ENCODE measurements at regions not wholly inside any gene's neighbourhood (a gene's known extent, or its start where the extent isn't known, plus 50 kb on each side); places are given as distances from the start of the nearest gene placed in this dataset.
"Not testable (repeated sequence)": the region's sequence is repeated elsewhere in the genome, so short reads cannot be mapped to it uniquely, and the experiment has no call there.

GRCh38 chr10:44752451-44753441, 158.4 kb upstream of the TMEM72 start:
- DNase-seq, result no peak

DNA sequence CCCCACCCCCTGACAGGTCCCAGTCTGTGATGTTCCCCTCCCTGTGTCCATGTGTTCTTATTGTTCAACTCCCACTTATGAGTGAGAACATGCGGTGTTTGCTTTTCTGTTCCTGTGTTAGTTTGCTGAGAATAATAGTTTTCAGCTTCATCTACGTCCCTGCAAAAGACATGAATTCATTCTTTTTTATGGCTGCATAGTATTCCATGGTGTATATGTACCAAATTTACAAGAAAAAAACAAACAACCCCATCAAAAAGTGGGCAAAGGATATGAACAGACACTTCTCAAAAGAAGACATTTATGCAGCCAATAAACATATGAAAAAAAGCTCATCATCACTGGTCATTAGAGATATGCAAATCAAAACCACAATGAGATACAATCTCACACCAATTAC, 156.8 kb upstream of the TMEM72 start:
- not testable (repeated sequence) for DNase-seq

- DNase-seq, result no peak
Observed at GRCh38 chr10:44755481-44755880, 155.7 kb upstream of the TMEM72 start.

DNA sequence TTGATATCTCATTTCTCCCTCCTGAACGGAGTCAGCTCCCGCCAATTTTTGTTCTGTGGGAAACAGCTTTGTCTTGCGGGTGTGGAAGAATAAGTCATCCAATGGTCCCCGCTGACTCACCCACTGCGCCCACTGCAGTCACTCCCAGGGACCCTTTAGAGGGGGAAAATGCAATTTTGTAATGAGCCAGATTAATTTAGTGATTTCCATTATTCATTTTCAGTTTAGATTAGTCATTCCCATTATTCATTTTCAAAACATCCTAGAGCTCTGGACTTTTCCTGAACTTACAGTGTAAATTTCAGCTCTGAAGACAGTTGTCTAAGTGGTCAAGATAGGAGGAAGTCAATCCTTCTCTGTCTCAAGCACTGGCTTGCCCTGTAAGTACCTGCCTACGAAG, 154.9 kb upstream of the TMEM72 start:
- no peak for DNase-seq

- no peak for DNase-seq
Observed at GRCh38 chr10:44757551-44758205, 153.5 kb upstream of the TMEM72 start.

DNA sequence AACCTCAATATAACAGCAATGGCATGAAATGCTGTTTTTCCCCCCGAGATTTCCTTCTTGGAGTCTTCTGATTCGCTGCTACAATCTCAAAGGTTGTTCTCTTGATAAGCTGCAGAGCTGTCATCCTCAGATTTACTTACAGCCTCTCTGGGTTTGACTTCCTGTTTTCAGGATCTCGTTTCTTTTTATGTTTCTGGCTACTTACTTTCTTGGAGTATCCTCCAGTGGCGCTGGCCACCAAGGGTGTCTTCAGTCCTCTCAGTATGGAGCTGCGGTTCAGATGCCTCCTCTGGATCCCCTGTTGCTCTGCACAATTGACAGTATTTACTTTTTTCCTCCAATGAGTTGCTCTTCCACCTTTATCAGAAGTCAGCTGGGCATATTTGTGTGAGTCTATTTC, 152.0 kb upstream of the TMEM72 start:
- no peak for DNase-seq

DNA sequence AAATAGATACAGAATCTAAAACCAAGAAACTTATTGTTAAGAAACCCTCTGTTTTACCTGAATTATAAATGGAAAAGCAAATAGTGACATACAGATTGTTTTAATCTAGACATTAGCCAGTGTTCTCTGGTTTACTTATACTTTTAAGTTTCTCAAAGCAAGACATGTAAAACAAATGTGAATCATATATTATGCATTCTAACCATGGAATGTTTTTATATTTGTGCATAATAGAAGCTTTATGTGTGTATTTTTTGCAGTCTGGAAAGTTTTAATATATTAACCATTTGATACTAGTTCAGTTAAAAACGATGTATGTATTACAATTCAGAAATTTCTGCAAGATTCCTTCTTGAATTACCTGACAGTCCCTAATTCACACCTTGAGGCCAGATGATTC, 150.6 kb upstream of the TMEM72 start:
- DNase-seq, result no peak

DNA sequence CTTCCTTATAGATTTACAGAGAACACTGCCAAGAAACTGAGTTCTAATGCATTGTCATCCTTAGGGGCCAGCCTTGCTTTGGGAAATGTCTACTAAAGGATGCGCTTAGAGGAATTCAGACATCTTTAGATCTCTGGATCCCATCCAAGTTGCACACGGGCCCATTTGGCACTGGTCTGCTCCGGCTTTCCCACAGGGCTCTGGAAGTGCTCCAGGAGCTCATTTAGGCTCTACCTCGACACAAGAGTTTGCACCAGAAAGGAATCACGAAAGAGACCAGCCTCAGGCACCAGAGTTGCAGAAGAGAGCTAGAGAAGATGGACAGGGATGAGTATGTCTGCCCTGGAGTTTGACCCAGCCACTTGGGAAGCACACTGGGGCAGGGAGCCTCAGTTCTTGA, 150.1 kb upstream of the TMEM72 start:
- DNase-seq, result no peak

DNA sequence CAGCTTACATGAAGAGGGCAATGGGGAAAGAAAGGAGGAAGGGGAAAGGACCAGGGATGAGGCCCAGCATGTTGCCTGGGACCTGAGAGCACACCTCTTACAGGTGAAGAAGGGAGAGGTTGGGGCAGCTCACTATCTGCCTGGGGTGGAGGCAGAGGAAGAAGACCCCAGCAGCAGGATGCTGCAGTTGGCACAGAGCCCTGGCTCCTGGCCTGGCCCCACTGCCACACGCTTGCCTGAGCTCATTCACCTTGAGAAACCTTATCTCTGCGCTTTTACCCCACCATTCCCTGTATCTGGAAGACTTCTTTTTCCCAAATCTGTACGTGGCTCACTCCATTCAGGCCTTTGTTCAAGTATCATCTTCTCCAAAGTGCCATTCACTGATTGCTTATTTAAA, 147.8 kb upstream of the TMEM72 start:
- DNase-seq, result no peak

DNA sequence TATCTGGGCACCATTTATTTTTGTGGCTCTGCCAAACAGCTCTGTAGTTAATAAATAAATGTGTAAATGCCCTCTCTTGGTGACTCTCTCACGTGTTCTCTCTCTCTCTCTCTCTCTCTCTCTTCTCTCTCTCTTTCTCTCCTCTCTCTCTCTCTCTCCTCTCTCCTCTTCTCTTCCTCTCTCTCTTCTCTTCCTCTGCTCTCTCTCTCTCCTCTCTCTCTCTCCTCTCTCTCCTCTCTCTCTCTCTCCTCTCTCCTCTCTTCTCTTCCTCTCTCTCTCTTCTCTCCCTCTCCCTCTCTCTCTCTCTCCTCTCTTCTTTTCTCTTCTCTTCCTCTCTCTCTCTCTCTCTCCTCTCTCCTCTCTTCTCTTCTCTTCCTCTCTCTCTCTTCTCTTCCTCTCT, 145.8 kb upstream of the TMEM72 start:
- DNase-seq, result no peak

DNA sequence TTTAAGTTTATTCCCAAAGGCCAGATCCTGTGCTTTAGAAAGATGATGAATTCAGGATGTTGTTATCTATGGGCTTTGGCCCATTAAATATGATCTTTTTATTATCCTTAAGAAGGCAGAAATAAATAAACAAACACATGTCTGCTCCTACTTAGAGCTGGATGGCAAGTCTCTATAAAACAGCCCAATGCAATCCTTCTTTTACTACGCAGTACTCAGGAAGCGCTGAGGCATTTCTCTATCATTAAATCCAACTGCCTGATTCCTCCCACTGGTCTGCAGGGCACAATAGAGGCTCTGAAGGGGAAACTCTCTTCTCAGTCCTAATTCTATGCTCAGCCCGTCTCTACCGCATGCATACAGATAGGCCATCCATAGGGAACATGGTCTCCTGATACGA, 144.5 kb upstream of the TMEM72 start:
- DNase-seq, result no peak

DNA sequence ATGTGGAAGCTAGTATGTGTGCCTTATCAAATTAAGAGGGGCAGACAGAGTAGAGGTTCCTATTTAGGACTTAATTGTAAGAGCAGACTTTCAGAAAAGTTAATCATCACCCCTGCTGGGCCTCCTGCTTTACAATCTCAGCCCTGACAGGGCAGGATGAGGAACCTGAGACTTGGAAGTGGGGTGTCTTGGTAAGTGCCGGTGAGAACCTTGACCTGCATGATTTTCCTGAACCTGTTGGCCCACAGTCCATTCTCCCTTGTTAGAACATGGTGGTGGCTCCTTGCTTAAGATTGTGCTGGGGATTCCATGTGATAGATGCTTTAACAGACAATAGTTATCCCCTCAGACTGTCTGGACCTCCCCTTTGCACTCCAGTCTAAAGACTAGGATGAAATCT, 141.7 kb upstream of the TMEM72 start:
- no peak for DNase-seq

DNA sequence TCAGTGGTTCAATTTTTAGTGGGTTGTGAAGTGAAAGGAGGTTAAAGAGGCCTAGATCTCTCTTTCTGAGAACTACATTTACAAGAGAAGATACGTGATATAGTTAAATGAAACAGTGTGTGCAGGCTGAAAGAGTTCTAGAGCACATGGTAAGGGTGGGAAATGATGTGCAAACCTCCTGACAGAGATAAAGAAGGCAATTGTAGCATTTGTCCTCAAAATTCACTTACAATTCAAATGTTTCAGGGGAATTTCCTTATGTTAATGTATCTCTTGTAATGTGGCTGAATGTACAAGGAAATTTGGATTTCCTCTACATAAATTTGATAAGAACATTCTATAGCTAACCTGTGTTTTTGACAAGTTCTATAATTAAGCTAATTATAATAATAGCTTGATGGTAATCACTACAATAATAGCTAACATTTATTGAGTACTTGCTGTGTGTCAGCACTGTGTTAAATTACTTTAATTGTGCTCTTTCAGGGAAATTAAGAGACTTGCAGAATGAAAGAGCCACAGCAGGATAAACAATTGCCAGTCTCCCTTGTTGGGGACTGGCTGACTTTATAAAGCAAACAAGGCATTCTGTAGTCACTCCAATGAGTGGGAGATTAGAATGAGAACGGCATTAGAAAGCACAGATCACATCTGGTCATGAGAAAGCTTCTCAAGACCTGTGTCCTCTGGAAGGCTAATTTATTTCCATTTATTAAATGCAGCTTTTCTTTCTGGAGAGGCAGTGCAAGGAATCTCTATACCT, 139.7 kb upstream of the TMEM72 start:
- DNase-seq, result no peak

DNA sequence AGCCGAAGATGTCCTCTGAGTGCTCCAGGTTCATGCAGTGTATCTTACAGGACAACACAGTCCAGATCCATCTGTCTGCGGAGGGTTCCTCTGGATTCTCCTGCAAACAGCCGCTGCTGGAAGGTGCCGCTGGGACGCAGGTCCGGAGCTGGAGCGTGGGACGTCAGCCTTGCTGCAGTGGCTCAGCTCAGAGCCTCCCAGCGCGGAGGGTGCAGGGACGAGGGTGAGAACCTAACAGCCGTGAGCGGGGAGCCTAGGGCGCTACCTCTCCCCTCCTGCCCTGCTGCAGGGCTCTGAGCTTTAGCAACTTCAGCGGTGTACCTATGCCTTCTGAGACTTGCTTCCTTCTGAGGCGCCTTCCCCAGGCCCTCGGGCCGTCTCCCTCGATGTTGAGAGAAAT, 137.6 kb upstream of the TMEM72 start:
- no peak for DNase-seq

DNA sequence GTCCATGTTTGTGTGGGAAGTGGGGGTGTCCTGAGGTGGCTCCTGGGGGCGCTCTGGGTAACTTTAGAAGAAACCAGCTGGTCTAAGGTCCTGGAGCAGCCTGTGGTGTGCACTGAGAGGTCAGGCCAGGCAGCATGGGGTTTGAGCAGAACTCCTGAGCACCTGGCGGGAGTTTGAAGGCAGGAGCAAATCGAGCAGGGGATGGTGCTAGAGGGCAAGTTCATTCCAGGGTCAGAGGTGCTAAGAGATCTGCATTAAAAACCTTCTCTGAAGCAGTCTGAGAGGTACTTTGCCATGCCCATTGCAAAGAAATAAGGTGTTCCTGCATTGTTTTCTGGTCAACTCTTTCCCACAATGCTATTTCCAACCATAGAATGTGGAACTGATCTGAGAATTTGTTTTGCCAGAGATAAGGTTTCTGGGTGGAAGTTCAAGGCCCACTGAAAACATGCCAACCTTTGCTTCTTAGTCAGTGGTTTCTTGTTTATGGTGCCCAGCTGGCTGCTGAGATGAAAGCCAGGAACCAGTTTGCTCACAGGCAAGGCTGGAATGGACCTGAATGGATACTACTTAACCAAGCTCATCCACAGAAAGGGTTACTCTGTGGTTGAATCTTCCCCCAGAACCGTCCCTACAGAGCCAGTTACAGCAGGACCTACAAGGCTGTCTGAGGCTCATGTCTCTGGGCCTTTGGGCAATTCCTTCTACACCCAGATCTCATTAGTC, 136.3 kb upstream of the TMEM72 start:
- DNase-seq, result no peak

GRCh38 chr10:44775402-44775741, 135.8 kb upstream of the TMEM72 start:
- no peak for DNase-seq

DNA sequence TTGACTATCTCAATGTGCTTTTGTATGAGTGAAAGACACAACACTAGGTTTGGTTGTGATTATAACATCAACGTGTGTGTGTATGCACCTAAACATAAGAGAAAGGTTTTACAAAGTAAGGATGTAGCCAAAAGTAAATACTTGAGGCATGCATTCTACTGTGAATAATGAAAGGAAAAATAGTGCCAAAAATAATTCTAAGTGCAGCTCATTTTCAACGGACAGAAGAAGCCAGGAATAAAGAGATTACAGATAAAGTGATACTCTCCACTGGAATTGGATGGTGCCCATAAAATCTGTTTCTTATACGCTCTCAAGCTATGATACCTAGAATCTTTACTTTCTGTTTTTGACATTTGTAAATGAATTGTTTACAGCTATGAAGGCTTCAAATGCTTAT, 135.0 kb upstream of the TMEM72 start:
- DNase-seq, result no peak

GRCh38 chr10:44779511-44779910, 131.6 kb upstream of the TMEM72 start:
- no peak for DNase-seq

DNA sequence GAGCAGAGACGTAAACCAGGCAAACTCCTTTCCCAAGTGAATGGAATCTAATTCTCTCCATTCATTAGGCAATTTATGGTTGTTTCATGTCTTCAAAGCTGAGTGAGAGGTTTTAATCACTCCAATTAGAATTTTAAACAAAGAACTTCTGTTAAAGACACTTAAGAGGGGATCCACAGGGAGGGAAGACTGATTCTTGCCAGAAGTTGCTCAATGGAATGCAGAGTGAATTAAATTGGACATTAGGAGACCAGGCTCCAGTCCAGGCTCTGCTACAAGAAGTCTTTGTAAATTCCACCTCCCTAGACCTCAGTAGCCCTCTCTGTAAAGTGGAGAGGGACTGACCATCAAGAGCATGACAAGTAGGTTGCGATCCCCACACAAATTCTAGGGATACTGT, 130.7 kb upstream of the TMEM72 start:
- no peak for DNase-seq

GRCh38 chr10:44781131-44781530, 130.0 kb upstream of the TMEM72 start:
- no peak for DNase-seq

DNA sequence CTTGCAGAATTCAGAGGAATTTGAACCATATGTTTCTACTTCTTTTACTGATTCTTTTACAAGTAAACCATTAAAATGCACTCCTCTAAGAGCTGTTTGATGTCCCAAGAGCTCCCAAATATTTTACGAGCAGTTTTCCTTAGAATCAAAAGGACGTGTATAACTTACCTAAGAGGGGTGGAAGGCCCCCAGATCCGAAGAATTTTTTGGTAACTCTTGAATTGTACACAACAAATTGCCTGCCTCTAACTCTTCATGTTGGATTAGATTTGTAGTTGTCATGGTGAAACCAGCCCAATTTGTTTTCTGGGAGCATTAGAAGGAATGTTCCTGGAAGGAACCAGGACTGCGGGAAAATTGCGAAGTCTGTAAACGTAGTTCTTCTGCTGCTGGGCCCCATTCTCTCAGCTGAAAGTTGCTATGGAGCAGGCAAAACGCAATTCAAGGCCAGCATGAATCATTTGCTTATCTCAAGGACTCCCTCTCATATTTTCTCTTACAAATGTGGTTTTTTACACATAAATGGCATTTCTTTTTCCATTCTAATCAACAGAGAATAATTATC, 124.8 kb upstream of the TMEM72 start:
- DNase-seq, result no peak

GRCh38 chr10:44787480-44788075, 123.6 kb upstream of the TMEM72 start:
- DNase-seq, result no peak
